Neural cell (in vitro differentiated cells): ENCODE measurements at regions not wholly inside any gene's neighbourhood (a gene's known extent, or its start where the extent isn't known, plus 50 kb on each side); places are given as distances from the start of the nearest gene placed in this dataset.

Experiments used
- H2AFZ ChIP-seq: fragments of 200-600, 300-800 bp; sonication (generic), shearing (Covaris generic); 2 replicates; pipeline ENCODE4 v1.6.0; 2014; ENCODE audit warnings: low read depth, mild to moderate bottlenecking, antibody characterized with exemption, low read length, moderate library complexity
- H3F3A ChIP-seq: fragments of 200-600 bp; shearing (Covaris generic); 2 replicates; pipeline ENCODE4 v1.6.1; 2016; ENCODE audit warnings: mild to moderate bottlenecking, moderate library complexity, mixed read lengths, antibody characterized with exemption, low read length; ENCODE audit not compliant: insufficient read depth, poor library complexity, severe bottlenecking
- H3K27ac ChIP-seq: fragments of 200-600, 300-800 bp; sonication (generic), shearing (Covaris generic); 2 replicates; pipeline ENCODE4 v1.5.1; 2014; ENCODE audit warnings: mild to moderate bottlenecking, low read length, moderate library complexity
- H3K27me3 ChIP-seq: fragments of 300-800, 200-600 bp; sonication (generic), shearing (Covaris generic); 2 replicates; pipeline ENCODE4 v1.6.0; 2014; ENCODE audit warnings: mild to moderate bottlenecking, low read depth, low read length, moderate library complexity; ENCODE audit not compliant: insufficient read depth
- H3K36me3 ChIP-seq: fragments of 300-800, 200-600 bp; sonication (generic), shearing (Covaris generic); 2 replicates; pipeline ENCODE4 v1.5.1; 2014; ENCODE audit warnings: mild to moderate bottlenecking, antibody characterized with exemption, low read length, moderate library complexity; ENCODE audit not compliant: insufficient read depth
- H3K4me2 ChIP-seq: fragments of 300-800, 200-600 bp; sonication (generic), shearing (Covaris generic); 2 replicates; pipeline ENCODE4 v1.6.0; 2014; ENCODE audit warnings: mild to moderate bottlenecking, low read length
- H3K4me3 ChIP-seq: fragments of 300-800, 200-600 bp; sonication (generic), shearing (Covaris generic); 2 replicates; pipeline ENCODE4 v1.5.1; 2014; ENCODE audit warnings: mild to moderate bottlenecking, low read length, moderate library complexity
- H3K79me2 ChIP-seq: fragments of 200-600 bp; shearing (Covaris generic); replicated peaks from 2 replicates; pipeline ENCODE4 v1.6.0; 2014; ENCODE audit warnings: mild to moderate bottlenecking, low read length, moderate library complexity; ENCODE audit not compliant: insufficient read depth
- H3K9ac ChIP-seq: fragments of 300-800, 200-600 bp; sonication (generic), shearing (Covaris generic); 2 replicates; pipeline ENCODE4 v1.6.1; 2016; ENCODE audit warnings: mild to moderate bottlenecking, low read length, mixed read lengths
- H3K9me2 ChIP-seq: fragments of 200-600 bp; shearing (Covaris generic); 2 replicates; pipeline ENCODE4 v1.6.1; 2016; ENCODE audit warnings: mild to moderate bottlenecking, low read length, mixed read lengths; ENCODE audit not compliant: insufficient read depth
- H3K9me3 ChIP-seq: fragments of 200-600, 300-800 bp; sonication (generic), shearing (Covaris generic); 2 replicates; pipeline ENCODE4 v1.6.1; 2016; ENCODE audit warnings: mild to moderate bottlenecking, mixed run types, low read length, moderate library complexity, mixed read lengths
- H4K20me1 ChIP-seq: fragments of 200-600 bp; shearing (Covaris generic); 2 replicates; pipeline ENCODE4 v1.6.1; 2016; ENCODE audit warnings: mild to moderate bottlenecking, mixed run types; ENCODE audit not compliant: insufficient read depth
- EP300 ChIP-seq: fragments of 450-650 bp; conservative IDR thresholded peaks from 2 replicates; pipeline ENCODE4 v1.6.1; 2014; ENCODE audit warnings: antibody characterized with exemption, mild to moderate bottlenecking, moderate library complexity; ENCODE audit not compliant: poor library complexity, severe bottlenecking
- EZH2 ChIP-seq: fragments of 200-600, 300-800 bp; shearing (Covaris generic), sonication (generic); IDR thresholded peaks from 2 replicates; pipeline ENCODE4 v1.6.1; 2014; ENCODE audit warnings: antibody characterized with exemption, low read length, borderline replicate concordance, mild to moderate bottlenecking; ENCODE audit not compliant: insufficient read depth, poor library complexity, severe bottlenecking
- MXI1 ChIP-seq: fragments of 450-650 bp; conservative IDR thresholded peaks from 2 replicates; pipeline ENCODE4 v1.6.1; 2014; ENCODE audit warnings: antibody characterized with exemption, mild to moderate bottlenecking; ENCODE audit not compliant: poor library complexity, severe bottlenecking
- POLR2AphosphoS5 ChIP-seq: IDR thresholded peaks from 2 replicates; pipeline ENCODE4 v1.6.1; 2012
- RAD21 ChIP-seq: fragments of 450-650 bp; conservative IDR thresholded peaks from 2 replicates; pipeline ENCODE4 v1.6.1; 2014; ENCODE audit warnings: antibody characterized with exemption, mild to moderate bottlenecking, moderate library complexity
- SMC3 ChIP-seq: fragments of 450-650 bp; conservative IDR thresholded peaks from 2 replicates; pipeline ENCODE4 v1.6.1; 2014; ENCODE audit warnings: antibody characterized with exemption, mild to moderate bottlenecking, moderate library complexity; ENCODE audit not compliant: poor library complexity
- TAF1 ChIP-seq: IDR thresholded peaks from 2 replicates; pipeline ENCODE4 v1.6.1; 2012; ENCODE audit warnings: low read depth
- TF ChIP-seq, protein P1 (sequence below): IDR thresholded peaks from 2 replicates; pipeline ENCODE4 v1.6.1; 2012; ENCODE audit warnings: borderline replicate concordance
- TF ChIP-seq, protein P2 (sequence below): fragments of 450-650 bp; IDR thresholded peaks from 2 replicates; pipeline ENCODE4 v1.5.1; 2014; ENCODE audit warnings: antibody characterized with exemption, mild to moderate bottlenecking, moderate library complexity; ENCODE audit not compliant: poor library complexity, severe bottlenecking

DNA sequence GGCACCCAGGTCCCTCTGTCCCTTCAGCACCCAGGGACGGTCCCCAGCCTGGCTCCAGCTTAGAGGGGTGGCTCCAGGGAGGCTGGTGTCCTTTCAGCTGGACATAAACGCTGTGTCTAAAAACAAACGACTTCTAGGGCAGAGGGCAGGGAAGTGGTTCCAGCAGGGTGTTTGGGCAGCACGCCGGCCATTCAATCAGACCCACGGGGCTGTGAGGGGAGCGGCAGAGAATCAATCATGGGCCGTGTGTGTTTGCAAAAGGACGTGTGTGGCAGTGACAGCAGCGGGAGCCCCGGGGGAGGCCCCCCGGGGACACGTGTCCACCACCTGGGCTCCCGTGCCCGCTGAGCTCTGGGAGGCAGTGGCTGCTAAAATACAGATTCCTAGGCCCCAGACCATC, 127.7 kb downstream of the MN1 start:
- Histone ChIP-seq H3K36me3 (no peaks in the 10 kb centered on the region), H3K9ac (no peak overlapping the region), H3K9me2 (no peaks in the 10 kb centered on the region), H3K27me3 (no peaks in the 10 kb centered on the region), H3K79me2 (no peaks in the 10 kb centered on the region), H3K27ac (no peak overlapping the region), H3K4me2 (no peak overlapping the region), H2AFZ (no peak overlapping the region), H3K9me3 (no peaks in the 10 kb centered on the region), H4K20me1 (no peaks in the 10 kb centered on the region), H3F3A (no peaks in the 10 kb centered on the region), H3K4me3 (no peak overlapping the region)
- TF ChIP-seq POLR2AphosphoS5 (no peak), EP300 (no peak), MXI1 (no peak), EZH2 (no peak), SMC3 (no peak), RAD21 (no peak), TAF1 (no peak)
- TF ChIP-seq, protein P1, sequence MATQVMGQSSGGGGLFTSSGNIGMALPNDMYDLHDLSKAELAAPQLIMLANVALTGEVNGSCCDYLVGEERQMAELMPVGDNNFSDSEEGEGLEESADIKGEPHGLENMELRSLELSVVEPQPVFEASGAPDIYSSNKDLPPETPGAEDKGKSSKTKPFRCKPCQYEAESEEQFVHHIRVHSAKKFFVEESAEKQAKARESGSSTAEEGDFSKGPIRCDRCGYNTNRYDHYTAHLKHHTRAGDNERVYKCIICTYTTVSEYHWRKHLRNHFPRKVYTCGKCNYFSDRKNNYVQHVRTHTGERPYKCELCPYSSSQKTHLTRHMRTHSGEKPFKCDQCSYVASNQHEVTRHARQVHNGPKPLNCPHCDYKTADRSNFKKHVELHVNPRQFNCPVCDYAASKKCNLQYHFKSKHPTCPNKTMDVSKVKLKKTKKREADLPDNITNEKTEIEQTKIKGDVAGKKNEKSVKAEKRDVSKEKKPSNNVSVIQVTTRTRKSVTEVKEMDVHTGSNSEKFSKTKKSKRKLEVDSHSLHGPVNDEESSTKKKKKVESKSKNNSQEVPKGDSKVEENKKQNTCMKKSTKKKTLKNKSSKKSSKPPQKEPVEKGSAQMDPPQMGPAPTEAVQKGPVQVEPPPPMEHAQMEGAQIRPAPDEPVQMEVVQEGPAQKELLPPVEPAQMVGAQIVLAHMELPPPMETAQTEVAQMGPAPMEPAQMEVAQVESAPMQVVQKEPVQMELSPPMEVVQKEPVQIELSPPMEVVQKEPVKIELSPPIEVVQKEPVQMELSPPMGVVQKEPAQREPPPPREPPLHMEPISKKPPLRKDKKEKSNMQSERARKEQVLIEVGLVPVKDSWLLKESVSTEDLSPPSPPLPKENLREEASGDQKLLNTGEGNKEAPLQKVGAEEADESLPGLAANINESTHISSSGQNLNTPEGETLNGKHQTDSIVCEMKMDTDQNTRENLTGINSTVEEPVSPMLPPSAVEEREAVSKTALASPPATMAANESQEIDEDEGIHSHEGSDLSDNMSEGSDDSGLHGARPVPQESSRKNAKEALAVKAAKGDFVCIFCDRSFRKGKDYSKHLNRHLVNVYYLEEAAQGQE, result no peak
- TF ChIP-seq, protein P2, sequence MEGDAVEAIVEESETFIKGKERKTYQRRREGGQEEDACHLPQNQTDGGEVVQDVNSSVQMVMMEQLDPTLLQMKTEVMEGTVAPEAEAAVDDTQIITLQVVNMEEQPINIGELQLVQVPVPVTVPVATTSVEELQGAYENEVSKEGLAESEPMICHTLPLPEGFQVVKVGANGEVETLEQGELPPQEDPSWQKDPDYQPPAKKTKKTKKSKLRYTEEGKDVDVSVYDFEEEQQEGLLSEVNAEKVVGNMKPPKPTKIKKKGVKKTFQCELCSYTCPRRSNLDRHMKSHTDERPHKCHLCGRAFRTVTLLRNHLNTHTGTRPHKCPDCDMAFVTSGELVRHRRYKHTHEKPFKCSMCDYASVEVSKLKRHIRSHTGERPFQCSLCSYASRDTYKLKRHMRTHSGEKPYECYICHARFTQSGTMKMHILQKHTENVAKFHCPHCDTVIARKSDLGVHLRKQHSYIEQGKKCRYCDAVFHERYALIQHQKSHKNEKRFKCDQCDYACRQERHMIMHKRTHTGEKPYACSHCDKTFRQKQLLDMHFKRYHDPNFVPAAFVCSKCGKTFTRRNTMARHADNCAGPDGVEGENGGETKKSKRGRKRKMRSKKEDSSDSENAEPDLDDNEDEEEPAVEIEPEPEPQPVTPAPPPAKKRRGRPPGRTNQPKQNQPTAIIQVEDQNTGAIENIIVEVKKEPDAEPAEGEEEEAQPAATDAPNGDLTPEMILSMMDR, result no peak

DNA sequence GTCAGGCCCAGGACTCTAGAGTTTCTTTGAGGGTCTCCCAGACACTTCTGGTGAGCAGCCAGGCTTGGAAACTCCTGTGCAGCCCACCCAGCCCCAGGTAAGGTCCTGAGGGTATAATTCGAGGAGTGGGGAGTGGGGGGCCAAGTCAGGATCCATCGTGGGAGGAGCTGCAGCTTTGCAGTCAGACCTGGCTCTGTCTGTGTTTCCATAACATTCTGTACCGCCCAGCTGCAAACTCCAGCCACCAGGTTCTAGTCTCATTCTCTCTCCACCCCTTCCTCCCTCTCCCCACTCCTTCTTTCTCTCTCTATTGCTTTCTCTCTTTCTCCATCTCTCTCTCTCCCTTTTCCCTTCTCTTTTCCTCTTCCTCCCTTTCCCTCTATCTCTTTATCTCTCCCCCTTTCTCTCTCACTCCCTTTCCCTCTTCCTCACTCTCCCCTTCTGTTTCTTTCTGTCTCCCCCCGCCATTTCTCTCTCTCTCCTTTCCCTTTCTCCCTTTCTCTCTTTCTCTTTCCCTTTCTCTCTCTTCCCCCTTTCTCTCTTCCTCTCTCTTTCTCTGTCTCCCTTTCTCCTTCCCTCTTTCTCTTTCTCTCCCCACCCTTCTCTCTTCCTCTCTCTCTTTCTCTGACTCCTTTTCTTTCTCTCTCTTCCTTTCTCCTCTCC, 127.2 kb downstream of the MN1 start:
- no peaks in the 10 kb centered on the region for H3K79me2 ChIP-seq
- no peaks in the 10 kb centered on the region for H3K36me3 ChIP-seq
- H3K9me3 ChIP-seq, result no peaks in the 10 kb centered on the region
- no peak overlapping the region for H2AFZ ChIP-seq
- no peaks in the 10 kb centered on the region for H3K27me3 ChIP-seq
- H4K20me1 ChIP-seq, result no peaks in the 10 kb centered on the region
- H3K27ac ChIP-seq, result no peak overlapping the region
- H3F3A ChIP-seq, result no peaks in the 10 kb centered on the region
- TF ChIP-seq TAF1 (no peak), POLR2AphosphoS5 (no peak), EP300 (no peak), SMC3 (no peak), EZH2 (no peak), MXI1 (no peak)
- TF ChIP-seq, protein P1, result no peak
- TF ChIP-seq, protein P2, result no peak
- H3K4me2 ChIP-seq, result no peak overlapping the region
- H3K4me3 ChIP-seq, result no peak overlapping the region
- H3K9me2 ChIP-seq, result no peaks in the 10 kb centered on the region
- no peak overlapping the region for H3K9ac ChIP-seq
